ENCODE measurements at regions not wholly inside any gene's neighbourhood (a gene's known extent, or its start where the extent isn't known, plus 50 kb on each side); places are given as distances from the start of the nearest gene placed in this dataset.

GRCh38 chr1:172775606-172776005 lies 116.7 kb downstream of the FASLG start:
- H3K79me1 ChIP-seq (ENCODE audit: insufficient read depth, low read depth, low read length, poor library complexity, severe bottlenecking): no peaks in the 10 kb centered on the region
- TF ChIP-seq CTCF (conservative IDR thresholded peaks at IDR 0.05): no peak
- H2AFZ ChIP-seq (ENCODE audit: low read length): no peak overlapping the region
- no peak overlapping the region for H3K23ac ChIP-seq (ENCODE audit: insufficient read length, low read depth, low read length)
- H3K27ac ChIP-seq (ENCODE audit: insufficient read length, low read depth, low read length): no peak overlapping the region
- no peaks in the 10 kb centered on the region for H4K20me1 ChIP-seq (ENCODE audit: control insufficient read depth, insufficient read depth, insufficient read length)
- no CpG with 5 or more reads among the region's 3 CpGs for WGBS (ENCODE audit: extremely low coverage, insufficient read length, low lambda C conversion rate)
- H3K79me2 ChIP-seq (ENCODE audit: insufficient read depth, low read length): no peaks in the 10 kb centered on the region
- Mint-ChIP-seq H3K27me3 (ENCODE audit: low read depth) (peaks cover 2% of the 10 kb centered on the region; the same call in 1 of the 2 replicates), H3K36me3 (ENCODE audit: insufficient read depth in 1 of 3, low read depth in 3 of 3) (no peaks in the 10 kb centered on the region), H3K9me3 (no peaks in the 10 kb centered on the region), H3K4me1 (peaks cover 2 to 4% of the 10 kb centered on the region in 2 experiments; a peak in 1 of 4 replicates), H3K4me3 (no peak overlapping the region), H3K27ac (no peak overlapping the region)
- no peaks in the 10 kb centered on the region for H3K9me3 ChIP-seq (ENCODE audit: control insufficient read depth, low read depth, low read length)
- no peak overlapping the region for H2BK5ac ChIP-seq (ENCODE audit: insufficient read length, low read length)
- no peak overlapping the region for H2BK20ac ChIP-seq (ENCODE audit: low read depth, low read length, poor library complexity, severe bottlenecking)
- no peak overlapping the region for H3K14ac ChIP-seq (ENCODE audit: insufficient read depth, low read length)
- no peak overlapping the region for H3K56ac ChIP-seq (ENCODE audit: insufficient read length, low read depth, low read length)
- no peak overlapping the region for H4K91ac ChIP-seq (ENCODE audit: insufficient read length, low read depth, low read length)
- no peak overlapping the region for H2BK15ac ChIP-seq (ENCODE audit: low read depth, low read length)
- no peak overlapping the region for H3K4ac ChIP-seq (ENCODE audit: low read depth, low read length)
- no peak for DNase-seq
- H4K8ac ChIP-seq (replicated peaks; ENCODE audit: insufficient read length, low read depth, low read length): no peak overlapping the region
- no peak overlapping the region for H2AK5ac ChIP-seq (ENCODE audit: insufficient read length, low read length)
- no peaks in the 10 kb centered on the region for H3K4me1 ChIP-seq (ENCODE audit: insufficient read depth, low read length)
- H3K4me2 ChIP-seq (ENCODE audit: insufficient read depth, insufficient read length, low read length): no peak overlapping the region
- H2BK12ac ChIP-seq (ENCODE audit: insufficient read length, low read depth, low read length): no peak overlapping the region
- H3K18ac ChIP-seq (ENCODE audit: insufficient read length, low read depth, low read length): no peak overlapping the region
- H3K23me2 ChIP-seq (ENCODE audit: insufficient read length, low read depth, low read length, poor library complexity, severe bottlenecking): no peaks in the 10 kb centered on the region
- H3K9ac ChIP-seq (ENCODE audit: extremely low read depth, insufficient read length, low read length): no peak overlapping the region
- no peak overlapping the region for H4K5ac ChIP-seq (ENCODE audit: insufficient read length, low read depth, low read length)
- H3T11ph ChIP-seq (ENCODE audit: low read length): no peak overlapping the region
- no peaks in the 10 kb centered on the region for H3K27me3 ChIP-seq (ENCODE audit: insufficient read depth, low read length)
- H2BK120ac ChIP-seq (ENCODE audit: low read depth, low read length, poor library complexity, severe bottlenecking): no peak overlapping the region

Measured in H9 (cell line).